ENCODE measurements at regions not wholly inside any gene's neighbourhood (a gene's known extent, or its start where the extent isn't known, plus 50 kb on each side); places are given as distances from the start of the nearest gene placed in this dataset.

DNA sequence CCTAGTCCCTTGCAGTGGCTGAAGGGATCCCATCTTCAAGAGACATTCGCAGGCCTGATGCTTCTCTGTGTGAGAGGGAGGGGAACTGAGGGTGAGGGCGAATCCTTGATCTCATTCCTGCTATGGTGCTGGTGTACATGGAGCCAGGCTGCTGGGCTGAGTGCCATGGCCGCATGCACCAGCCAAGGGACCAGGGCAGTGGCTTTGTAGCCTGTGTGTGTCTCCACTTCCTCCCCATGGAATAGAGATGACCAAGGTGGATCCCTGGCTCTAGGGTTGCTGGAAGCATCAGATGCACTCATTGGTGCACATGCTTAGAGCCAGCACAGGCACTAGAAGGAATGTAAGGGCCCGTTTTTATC, 195.0 kb downstream of the FOXL1 start:
- DNase-seq (ENCODE audit: low read depth) = no peak

DNA sequence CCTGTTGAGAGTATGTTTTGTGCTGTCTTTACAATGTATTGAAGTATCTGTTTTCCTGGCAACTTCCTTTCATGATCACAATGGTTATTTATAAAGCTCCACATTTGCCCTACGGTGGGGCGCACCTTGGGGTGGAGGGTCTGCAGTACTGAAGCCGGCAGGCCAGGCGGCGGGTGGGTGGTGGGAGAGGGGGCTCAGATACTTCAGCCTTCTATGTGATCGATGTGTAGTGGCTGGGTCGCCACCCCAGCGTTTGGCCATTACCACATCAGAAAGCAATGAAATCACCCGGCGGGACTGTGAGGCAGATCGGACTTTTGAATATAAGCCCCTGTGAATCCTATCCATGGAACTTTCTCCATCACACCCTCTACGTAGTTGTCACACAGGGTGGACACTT, 196.6 kb downstream of the FOXL1 start:
- no peak for DNase-seq (ENCODE audit: low read depth)

DNA sequence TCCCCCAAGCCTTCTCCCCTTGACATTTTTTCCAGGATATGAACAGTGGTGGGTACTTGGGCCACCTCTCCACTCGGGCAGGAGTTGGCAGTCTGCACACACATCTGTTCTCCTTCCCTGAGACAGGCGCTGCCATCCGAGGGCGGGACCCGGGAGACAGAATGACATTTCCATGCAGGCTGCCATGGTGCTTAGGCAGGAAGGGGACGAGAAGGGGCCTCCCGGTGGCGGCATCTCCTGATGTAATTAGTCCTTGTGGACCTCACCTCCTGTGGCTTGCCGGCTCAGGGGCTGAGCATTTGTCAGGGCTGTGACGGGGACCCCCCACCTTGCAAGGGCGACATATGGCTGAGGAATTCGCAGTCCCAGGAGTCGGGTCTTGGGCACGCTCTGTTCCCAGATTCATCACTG, 197.2 kb downstream of the FOXL1 start:
- DNase-seq (ENCODE audit: low read depth) = no peak

DNA sequence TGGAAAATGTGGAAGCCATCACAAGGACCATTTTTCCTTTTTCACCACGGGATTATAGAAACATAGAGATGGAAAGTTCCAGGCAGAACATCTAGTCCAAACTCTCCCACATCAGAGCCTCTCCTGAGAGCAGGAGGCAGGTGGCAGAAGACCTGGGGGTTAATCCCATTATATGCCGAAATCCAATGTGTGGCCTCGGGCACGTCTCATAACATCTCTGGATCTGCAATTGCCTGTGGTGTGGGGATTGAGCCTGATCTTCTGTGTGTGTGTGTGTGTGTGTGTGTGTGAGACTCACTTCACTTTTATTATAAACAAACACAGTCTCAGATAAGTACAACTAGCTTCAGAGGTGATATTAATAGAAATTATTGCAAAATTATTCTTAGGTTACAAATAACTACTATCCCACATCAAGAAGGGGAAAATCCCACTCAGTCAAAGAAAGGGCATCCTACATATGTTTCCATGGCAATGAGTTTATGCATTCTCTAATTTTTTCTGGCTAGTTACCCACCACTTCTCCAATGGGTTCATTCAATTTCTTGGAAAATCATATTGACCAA, 199.1 kb downstream of the FOXL1 start:
- no peak for DNase-seq (ENCODE audit: low read depth)

DNA sequence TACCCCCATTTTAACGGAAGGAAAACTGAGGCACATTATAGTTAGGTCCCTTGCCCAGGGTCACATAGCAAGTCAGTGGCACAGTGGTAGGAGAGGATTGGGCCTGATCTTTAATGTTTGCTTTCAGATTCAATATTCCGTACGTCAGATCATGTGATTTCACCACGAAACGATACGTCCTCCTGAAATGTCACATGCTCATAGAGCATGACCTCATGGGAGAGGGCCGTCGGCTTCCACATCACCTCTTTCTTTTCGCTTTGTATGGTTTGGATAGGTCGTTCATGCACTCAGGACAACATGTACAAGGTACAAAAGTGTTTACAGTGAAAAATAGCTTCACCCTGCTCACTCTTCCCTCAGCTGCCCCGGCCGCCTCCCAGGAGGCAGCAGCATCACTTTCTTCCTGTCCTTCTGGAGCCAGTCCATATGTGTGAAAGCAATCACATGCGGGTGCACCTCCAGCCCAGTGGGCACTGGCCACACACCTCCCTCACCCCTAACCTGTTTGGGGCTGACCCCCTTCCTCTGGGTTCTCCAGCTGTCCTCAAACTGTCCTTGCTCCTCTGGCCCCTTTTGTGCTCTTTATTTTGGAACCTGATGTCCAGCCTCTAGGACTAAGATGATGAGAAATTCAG, 199.9 kb downstream of the FOXL1 start:
- no peak for DNase-seq (ENCODE audit: low read depth)

DNA sequence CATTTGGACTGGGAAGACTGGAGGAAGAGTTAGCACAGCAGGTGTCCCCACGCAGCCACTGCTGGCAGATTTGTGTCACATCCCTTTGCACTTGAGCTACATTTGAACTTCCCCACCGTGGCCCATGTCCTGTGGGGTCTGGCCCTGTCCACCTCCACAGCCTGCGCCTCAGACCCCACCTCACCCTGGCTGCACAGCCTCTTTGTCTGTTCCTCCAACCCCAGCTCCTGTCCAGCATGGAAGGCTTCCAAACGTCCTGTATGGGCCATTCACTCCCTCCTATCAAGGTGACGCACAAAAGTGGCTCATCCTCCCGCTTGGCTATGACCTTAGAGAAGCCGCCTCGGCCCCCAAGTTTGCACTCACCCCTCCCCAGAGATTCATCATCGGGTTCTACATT, 200.6 kb downstream of the FOXL1 start:
- DNase-seq (ENCODE audit: low read depth) = no peak

DNA sequence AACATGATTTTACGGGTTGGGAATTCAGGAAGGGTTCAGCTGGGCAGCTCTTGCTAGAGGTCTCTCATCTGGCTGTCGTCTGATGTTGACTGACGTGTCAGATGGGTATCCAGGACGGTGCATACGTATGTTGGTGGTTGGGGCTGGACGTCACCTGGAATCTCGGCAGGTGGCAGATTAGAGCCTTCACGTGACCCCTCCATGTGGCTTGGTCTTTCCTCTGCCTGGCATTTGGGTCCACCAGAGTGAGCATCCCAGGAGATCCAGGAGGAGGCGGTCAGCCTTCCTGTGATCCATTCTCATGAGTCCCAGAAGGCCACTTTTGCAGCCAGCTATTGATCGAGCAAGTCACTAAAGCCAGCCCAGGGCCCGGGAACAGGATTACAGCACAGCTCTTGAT, 202.7 kb downstream of the FOXL1 start:
- DNase-seq (ENCODE audit: low read depth) = no peak

DNA sequence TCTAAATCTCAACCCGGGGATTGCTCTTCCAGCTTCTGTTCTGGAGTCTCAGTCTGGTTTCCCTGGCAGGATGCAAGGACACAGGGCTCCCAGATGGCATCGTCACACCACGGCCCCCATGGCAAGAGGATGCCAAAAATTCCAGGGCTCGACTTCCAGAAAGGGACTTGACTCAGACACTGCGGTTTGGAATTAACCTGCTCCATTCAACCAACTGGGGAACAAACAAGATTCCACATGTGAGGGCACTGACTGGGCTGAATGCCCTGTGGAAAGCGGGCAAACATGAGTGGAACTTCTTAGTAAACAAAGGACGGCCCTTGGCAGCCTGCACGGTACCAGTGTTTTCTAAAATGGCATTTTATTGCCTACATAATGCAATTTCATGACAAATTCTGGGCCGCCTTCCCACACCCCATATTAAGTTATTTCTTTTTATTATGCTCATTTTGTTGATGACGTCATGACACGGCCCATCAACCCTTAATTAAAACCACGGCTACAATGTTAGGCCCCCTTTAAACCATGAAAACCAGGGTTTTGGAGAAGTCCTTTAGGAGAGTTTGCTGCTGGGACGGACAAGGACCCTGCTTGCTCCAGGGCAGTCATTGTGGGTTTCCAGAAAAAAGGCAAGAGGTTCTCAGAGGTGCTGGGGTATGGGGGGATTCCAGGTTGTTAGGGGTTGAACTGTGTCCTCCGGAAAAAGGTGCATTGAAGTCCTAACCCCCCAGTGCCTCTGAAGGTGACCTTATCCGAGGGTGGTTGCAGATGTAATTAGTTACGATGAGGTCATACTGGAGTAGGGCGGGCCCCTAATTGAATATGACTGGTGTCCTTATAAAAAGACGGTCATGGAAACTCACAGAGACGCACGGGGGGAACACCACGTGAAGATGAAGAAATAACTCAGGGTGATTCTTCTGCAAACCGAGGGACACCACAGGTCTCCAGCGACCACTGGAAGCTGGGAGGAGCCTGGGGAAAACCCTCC, 205.6 kb downstream of the FOXL1 start:
- DNase-seq (ENCODE audit: low read depth) = no peak

DNA sequence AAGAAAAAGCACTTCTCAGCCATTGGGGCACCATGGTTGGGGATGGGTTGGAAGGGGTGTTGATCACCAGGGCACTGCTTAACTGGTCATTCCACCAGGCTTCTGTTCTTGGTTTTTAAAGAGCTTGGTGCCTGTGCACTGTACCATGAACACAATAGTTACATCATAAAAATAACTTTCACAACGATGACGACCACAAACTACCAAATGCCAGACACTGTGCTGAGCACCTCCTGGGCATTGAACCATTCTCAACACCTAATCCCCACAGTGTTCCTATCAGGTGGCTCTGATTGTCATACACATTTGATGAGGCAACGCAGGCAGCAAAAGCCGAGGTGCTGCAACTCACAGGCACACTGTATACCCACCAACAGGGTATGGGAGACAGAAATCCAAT, 208.0 kb downstream of the FOXL1 start:
- no peak for DNase-seq (ENCODE audit: low read depth)

DNA sequence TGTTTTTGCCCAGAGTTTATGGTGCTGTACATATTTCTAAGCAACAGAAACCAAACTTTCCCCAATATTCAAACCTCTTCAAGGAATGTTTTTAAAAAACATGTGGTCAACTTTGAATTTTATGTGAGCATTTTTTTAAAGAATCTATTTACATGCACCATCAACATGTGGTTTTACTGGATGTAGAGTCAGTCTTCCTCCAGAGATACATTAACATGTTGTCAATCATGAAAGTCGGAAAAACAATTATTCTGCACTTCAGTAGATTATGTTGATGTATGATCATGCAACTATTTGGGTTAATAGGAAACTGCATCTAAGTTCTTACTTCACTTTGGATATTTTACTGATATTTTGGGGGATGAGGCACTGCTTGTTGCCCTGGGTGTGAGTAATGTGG, 208.6 kb downstream of the FOXL1 start:
- DNase-seq (ENCODE audit: low read depth) = no peak

DNA sequence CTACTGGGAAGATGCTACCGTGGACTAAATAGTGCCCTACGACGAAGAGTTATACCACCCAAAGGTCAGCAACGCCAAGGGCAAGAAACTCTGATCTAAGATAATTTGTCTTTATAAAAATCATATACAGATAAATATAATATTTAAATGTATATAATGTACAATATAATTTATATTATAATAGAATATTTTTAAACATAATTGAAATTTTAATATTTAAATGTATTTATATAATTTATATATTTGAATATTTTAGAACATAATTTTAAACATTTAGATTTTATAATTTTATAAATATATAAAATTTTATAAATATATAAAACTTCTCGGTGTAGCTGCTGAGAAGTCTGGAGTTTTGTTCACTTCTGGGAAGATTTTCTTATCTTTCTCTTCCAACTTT, 209.2 kb downstream of the FOXL1 start:
- no peak for DNase-seq (ENCODE audit: low read depth)

DNA sequence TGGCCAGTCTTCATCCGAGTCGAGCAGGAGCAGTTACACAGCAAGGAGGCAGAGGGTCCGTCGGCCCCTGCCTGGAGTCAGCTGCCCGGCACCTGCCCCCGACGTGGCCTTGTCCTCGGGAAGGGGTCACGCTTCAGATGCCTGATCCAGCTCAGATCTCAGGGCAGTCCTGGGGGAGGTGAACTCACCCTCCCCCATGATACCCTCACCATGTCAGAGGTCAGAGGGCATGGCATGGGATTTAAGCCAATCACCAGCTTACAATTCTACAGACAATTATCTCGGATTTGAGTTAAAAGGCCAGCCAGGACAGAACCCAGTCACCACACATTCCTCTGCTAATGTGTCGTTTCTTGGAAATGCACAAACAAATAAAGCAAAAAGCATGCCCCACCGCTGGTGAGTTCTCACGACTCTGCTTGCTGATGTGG, 211.3 kb downstream of the FOXL1 start:
- no peak for DNase-seq (ENCODE audit: low read depth)

DNA sequence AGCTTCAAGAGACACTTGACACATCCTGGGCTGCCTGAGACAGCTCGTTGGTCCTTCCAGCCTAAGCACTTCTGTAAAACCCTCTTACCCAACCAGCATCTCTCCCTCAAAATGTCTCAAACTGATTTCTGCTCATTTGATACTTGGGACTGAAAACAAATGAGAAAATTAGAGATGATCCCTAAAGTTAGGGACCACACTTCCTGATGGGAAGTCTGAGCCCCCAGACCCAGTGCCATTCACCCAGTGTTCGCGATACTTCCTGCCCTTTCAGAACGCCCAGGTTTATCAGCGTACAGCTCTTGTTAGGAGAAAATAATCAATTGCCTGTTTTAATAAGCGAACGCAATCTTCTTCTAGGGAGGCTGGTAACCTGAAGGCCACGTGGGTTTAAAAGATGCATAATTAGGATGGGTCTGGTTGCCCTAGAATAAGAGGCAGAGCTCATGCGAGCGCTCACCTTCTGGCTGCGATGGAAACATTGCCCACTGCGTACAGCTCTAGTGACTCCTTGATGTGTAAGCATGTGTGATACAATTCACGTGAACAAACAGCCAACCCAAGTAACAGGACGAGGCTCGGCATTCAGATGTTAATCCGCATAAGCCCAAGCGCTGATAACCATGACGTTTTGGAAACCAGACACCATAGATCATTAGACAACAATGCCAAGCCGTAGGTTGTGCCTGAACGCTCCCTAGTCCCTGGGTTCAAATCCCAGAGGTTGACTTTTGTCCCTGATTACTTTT, 213.1 kb downstream of the FOXL1 start:
- no peak for DNase-seq (ENCODE audit: low read depth)

DNA sequence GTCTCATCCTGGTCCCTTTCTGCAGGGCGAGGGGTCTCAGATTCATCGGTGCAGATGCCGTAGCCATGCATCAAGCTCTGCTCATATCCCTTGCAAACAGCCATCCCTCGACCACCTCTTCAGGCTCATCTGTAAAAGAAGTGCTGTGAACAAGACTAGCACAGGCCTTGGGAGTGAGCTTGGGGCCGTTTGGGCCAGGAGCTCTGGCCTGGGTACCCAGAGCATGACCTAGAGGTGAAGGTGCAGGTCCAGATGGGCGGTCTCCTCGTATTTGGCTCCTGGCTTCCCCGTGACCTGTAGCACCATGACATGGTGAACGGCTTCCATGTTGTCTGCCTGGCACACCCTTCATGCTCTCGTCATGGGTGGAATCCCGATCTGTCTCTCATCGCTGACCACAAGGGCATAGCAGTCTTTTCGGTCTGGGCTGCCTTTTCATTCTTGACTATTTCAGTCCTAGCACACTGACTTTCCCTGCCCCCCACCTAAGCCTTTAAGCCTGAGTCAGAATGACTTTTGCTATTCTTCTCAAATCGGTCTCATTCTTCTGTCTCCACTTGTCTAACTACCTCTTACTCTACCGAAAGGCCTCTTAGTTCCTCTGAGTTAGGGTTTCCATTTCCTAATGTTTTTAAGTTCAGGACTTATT, 216.0 kb downstream of the FOXL1 start:
- DNase-seq (ENCODE audit: low read depth) = no peak

DNA sequence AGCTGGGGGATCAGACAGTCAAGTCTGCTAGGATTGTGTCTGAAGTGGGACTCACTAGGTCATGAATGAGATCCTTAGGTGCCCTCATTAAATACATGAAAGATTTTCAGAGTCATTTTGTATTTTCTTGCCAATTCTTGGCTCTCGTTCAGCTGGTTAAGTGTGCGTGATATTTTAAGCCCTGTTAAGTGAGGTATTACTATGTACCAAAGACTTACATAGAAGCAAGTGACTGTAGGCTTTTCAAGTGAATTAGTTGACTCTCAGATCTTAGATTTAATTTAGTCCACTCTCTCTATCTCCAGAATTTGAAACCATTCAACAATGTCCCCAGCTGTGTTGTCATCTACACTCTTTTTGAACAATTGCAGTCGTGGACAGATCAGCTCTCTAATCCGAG, 219.4 kb downstream of the FOXL1 start:
- no peak for DNase-seq (ENCODE audit: low read depth)

DNA sequence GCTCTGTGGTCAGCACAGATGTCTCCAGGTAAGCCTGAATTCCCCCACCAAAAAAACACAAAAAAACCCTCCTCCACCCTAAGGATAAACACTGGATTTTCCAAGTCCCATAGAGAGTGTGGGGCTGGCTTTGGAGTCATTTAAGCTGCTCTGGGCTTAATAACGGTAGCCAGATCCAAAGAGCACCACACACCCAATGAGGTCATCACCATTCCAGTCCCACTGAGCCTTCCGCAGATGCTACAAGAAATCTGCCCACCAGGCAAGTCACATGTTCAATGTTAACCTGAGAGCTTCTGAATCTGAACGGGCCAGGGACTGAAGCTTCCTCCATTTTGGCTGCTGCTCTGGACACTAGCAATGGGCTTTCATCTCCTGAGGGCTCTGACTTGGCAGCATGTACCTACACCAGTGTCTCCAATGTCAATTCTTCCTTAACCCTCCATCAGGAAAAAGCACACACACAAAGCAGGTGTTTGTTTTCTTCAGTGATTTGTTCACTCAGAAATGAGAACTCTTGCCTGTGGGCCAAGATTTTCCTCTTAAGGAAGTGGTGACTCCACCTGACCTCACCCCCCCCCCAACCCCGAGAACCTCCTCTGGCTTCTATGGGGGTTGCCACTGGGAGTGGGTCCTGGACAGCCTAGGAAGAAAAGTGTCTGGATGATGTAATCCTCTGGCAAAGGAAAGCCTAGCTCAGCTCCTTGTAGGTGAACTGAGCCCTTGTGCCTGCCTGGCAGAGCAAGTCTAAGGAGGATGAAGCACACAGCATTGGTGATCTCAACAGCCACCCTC, 220.1 kb downstream of the FOXL1 start:
- no peak for DNase-seq (ENCODE audit: low read depth)

DNA sequence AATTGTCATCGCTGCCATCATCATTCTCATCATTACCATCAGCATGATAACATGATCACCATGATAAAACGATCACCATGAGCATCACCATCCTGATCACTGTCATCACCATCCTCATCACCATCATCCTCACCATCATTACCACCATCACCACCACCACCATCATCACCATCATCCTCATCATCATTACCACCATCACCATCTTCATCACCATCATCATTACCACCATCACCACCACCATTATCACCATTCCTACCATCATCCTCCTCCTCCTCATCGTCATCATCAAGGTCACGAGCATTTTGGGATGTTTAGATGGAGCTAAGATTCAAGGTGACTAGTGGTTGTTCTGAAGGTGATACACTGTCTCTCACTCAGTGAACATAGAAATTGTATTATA, 221.0 kb downstream of the FOXL1 start:
- DNase-seq (ENCODE audit: low read depth) = no peak

DNA sequence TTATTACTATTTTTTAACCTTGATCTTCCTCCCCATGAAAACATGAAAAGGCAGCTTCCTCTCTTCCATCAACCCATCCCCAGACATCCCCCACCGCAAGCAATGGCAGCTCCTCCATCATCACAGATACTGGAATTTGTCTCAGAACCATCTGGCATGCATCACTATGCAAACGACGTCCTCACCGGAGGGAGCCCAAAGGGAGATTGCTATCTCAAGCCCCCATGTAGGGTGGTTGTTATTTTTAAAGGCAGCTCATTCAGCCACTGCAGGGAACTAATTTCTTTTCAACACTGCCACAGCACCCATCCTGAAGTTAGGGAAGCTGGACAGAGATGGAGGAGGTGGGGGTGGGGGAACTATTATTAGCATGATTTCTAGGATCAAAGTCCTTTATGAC, 222.5 kb downstream of the FOXL1 start:
- no peak for DNase-seq (ENCODE audit: low read depth)

DNA sequence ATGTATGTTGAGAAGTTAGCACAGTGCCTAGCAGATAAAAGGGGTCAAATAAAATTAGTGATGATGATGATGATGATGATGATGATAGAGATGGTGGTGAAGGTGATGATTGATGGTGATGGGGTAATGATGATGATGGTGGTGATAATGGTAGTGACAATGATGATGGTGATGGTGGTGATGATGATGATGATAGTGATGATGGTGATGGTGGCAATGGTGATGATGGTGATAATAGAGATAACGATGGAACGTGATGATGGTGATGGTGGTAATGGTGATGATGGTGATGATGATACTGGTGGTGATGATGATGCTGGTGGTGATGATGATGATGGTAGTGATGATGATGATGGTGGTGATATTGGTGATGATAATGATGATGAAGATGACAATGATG, 223.7 kb downstream of the FOXL1 start:
- DNase-seq (ENCODE audit: low read depth) = no peak

DNA sequence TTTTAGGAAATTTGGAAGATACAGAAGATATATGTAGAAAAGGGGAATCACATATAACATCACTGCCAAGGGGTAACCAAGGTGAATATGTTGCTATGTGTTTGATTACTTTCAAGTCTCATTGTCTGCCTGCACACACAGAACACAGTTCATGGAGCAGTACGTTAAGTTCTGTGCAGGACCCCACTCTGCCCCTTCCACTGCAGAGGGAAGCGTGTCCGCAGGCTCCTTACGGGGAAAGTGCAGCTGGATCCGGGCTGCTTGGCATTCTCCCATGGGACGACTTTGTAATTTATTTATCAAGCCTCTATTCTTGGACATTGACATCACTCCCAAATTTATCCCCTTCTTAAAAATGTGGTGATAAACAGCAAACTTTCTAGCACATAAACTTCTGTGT, 226.8 kb downstream of the FOXL1 start:
- DNase-seq (ENCODE audit: low read depth) = no peak

DNA sequence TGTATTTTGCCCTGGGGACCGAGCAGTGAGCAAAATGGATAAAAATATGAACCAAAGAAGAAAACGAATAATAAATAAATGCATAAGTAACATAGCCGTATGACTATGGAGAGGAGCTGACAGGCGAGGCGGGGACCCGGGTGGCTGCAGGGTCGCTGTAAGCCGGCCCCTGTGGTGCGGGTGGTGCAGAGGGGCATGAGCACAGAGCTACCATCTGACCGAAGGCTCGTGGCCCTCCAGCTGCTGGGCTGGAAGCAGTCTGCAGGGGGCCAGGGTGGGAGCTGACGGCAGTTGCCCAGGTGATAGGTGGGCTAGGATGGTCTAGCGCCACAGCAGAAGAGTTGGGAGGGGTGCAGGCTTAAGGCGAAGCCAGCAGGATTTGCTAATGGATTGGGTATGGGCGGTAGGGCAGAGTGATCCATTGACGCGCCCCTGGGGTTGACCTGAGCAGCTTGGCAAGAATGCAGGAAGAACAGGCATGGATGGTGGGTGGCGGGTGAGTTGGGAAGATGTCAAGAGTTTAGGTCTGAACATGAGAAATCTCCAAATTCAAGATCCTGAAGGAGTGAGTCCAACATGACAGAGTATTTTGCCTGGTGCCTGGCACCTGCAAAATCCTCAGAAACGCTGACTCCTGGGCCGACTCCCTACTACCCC, 228.0 kb downstream of the FOXL1 start:
- DNase-seq (ENCODE audit: low read depth) = no peak
